ENCODE measurements at regions not wholly inside any gene's neighbourhood (a gene's known extent, or its start where the extent isn't known, plus 50 kb on each side); places are given as distances from the start of the nearest gene placed in this dataset.

- Histone ChIP-seq H3K27ac (no peak overlapping the region), H3K4me1 (no peaks in the 10 kb centered on the region), H3K4me3 (no peak overlapping the region), H3K27me3 (no peaks in the 10 kb centered on the region), H3K36me3 (no peaks in the 10 kb centered on the region), H3K9me3 (no peaks in the 10 kb centered on the region)
- no peak for DNase-seq
- intact Hi-C loops (cut with DNase I), result no loop called here
- TF ChIP-seq POLR2A (IDR thresholded peaks at IDR 0.05) (no peak), CTCF (IDR thresholded peaks at IDR 0.05) (no peak)
- WGBS, 2 donors, result 38 to 44% methylated on average over 2 of the region's 2 CpGs
Measured at GRCh38 chr3:107884719-107885460, 205.9 kb downstream of the CD47 start.

- no peak for DNase-seq
Measured at GRCh38 chr3:107884028-107884427, 206.8 kb downstream of the CD47 start.

GRCh38 chr3:107882881-107883280 is 207.9 kb downstream of the CD47 start:
- no peak for DNase-seq
- intact Hi-C loops (cut with DNase I), result no loop called here
- Histone ChIP-seq H3K27ac (no peak overlapping the region), H3K36me3 (no peaks in the 10 kb centered on the region), H3K27me3 (no peaks in the 10 kb centered on the region), H3K9me3 (no peaks in the 10 kb centered on the region), H3K4me1 (no peaks in the 10 kb centered on the region), H3K4me3 (no peak overlapping the region)
- 87 to 93% methylated on average over 7 of the region's 7 CpGs for WGBS, 2 donors
- TF ChIP-seq POLR2A (IDR thresholded peaks at IDR 0.05), result no peak
- no peak for TF ChIP-seq CTCF (IDR thresholded peaks at IDR 0.05)

More at GRCh38 chr3:107884028-107884427, 206.8 kb downstream of the CD47 start:
- TF ChIP-seq CTCF (IDR thresholded peaks at IDR 0.05), result no peak
- no peak for TF ChIP-seq POLR2A (IDR thresholded peaks at IDR 0.05)
- no peak overlapping the region for H3K4me3 ChIP-seq
- no peaks in the 10 kb centered on the region for H3K4me1 ChIP-seq
- no peaks in the 10 kb centered on the region for H3K9me3 ChIP-seq
- no peaks in the 10 kb centered on the region for H3K27me3 ChIP-seq
- H3K36me3 ChIP-seq, result no peaks in the 10 kb centered on the region
- intact Hi-C loops (cut with DNase I), result no loop called here
- H3K27ac ChIP-seq, result no peak overlapping the region

GRCh38 chr3:107882261-107882660 is 208.6 kb downstream of the CD47 start:
- no peak for TF ChIP-seq POLR2A (IDR thresholded peaks at IDR 0.05)
- TF ChIP-seq CTCF (IDR thresholded peaks at IDR 0.05), result no peak
- WGBS, 2 donors, result 81 to 97% methylated on average over 4 of the region's 4 CpGs
- no peak for DNase-seq
- Histone ChIP-seq H3K36me3 (no peaks in the 10 kb centered on the region), H3K9me3 (no peaks in the 10 kb centered on the region), H3K27ac (no peak overlapping the region), H3K4me3 (no peak overlapping the region), H3K4me1 (no peaks in the 10 kb centered on the region), H3K27me3 (no peaks in the 10 kb centered on the region)
- intact Hi-C loops (cut with DNase I), result no loop called here

- H3K4me3 ChIP-seq, result no peak overlapping the region
- H3K27me3 ChIP-seq, result no peaks in the 10 kb centered on the region
- intact Hi-C loops (cut with DNase I), result no loop called here
- no peak overlapping the region for H3K27ac ChIP-seq
- no peak for DNase-seq
- H3K36me3 ChIP-seq, result no peaks in the 10 kb centered on the region
- TF ChIP-seq CTCF (IDR thresholded peaks at IDR 0.05), result no peak
- TF ChIP-seq POLR2A (IDR thresholded peaks at IDR 0.05), result no peak
- no peaks in the 10 kb centered on the region for H3K4me1 ChIP-seq
- H3K9me3 ChIP-seq, result no peaks in the 10 kb centered on the region
- WGBS, 2 donors, result 55 to 58% methylated on average over 4 of the region's 4 CpGs
Measured at GRCh38 chr3:107881509-107881908, 209.3 kb downstream of the CD47 start.

Data from esophagus squamous epithelium (tissue), 5 donors.